ENCODE measurements at regions not wholly inside any gene's neighbourhood (a gene's known extent, or its start where the extent isn't known, plus 50 kb on each side); places are given as distances from the start of the nearest gene placed in this dataset.

DNA sequence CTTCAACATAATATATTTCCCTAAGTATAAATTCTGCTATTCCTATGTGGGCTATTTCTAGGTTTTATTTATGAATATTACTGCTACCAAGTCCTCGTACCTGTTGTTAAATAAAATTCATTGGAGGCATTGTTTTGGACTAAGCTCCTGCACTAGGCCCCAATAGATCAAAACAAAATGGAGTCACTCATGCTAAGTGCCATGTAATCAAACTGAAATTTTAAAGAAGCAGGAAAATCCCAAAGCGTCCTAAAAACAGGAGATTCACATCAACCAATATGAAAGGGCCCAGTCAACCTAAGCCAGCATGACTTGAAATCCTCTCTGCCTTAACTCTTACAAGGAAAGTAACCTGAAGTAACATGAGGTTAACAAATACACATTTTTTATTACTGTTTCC, 743.2 kb downstream of the TRAM1L1 start:
- H2AFZ ChIP-seq (ENCODE audit: low read depth, low read length): no peak overlapping the region
- no peak overlapping the region for H2AK5ac ChIP-seq (ENCODE audit: low read length, severe bottlenecking)
- no peaks in the 10 kb centered on the region for H3K9me3 ChIP-seq (ENCODE audit: control insufficient read depth, low read length)
- no peak overlapping the region for H3K14ac ChIP-seq (ENCODE audit: low read length in 2 of 2)
- no peak overlapping the region for H3K9ac ChIP-seq (ENCODE audit: low read length)
- H2BK12ac ChIP-seq (ENCODE audit: low read length in 2 of 2): no peak overlapping the region
- H4K91ac ChIP-seq (ENCODE audit: low read length): no peak overlapping the region
- 93% methylated on average over 2 of the region's 2 CpGs for WGBS
- H3K4me2 ChIP-seq (ENCODE audit: low read length, poor library complexity, severe bottlenecking): no peak overlapping the region
- no peak overlapping the region for H3K27ac ChIP-seq (ENCODE audit: low read length, poor library complexity, severe bottlenecking)
- no peaks in the 10 kb centered on the region for H3K79me1 ChIP-seq (replicated peaks; ENCODE audit: low read length, poor library complexity, severe bottlenecking)
- no peaks in the 10 kb centered on the region for H3K4me1 ChIP-seq (ENCODE audit: control insufficient read depth, insufficient read depth, low read depth, low read length)
- H2BK5ac ChIP-seq (ENCODE audit: low read depth, low read length, poor library complexity, severe bottlenecking): no peak overlapping the region
- H2BK15ac ChIP-seq (ENCODE audit: low read depth, poor library complexity, severe bottlenecking): no peak overlapping the region
- no peak overlapping the region for H3K18ac ChIP-seq (ENCODE audit: low read depth in 1 of 2, low read length in 2 of 2)
- H3K23ac ChIP-seq (ENCODE audit: low read length in 2 of 2): no peak overlapping the region
- no peak overlapping the region for H3K4ac ChIP-seq (ENCODE audit: low read depth in 1 of 2, low read length in 2 of 2)
- no peak overlapping the region for H4K8ac ChIP-seq (ENCODE audit: low read length)
- H2BK120ac ChIP-seq (ENCODE audit: low read depth, low read length): no peak overlapping the region
- no peak for DNase-seq
- no peaks in the 10 kb centered on the region for H3K27me3 ChIP-seq (ENCODE audit: control insufficient read depth in 1 of 2, insufficient read depth in 1 of 2, low read length in 2 of 2)
- no peak overlapping the region for H3K4me3 ChIP-seq (ENCODE audit: insufficient read depth in 1 of 2, low read depth in 1 of 2, low read length in 2 of 2)
- H3K36me3 ChIP-seq (ENCODE audit: control insufficient read depth in 1 of 2, insufficient read depth in 2 of 2, low read depth in 1 of 2, low read length in 2 of 2): no peaks in the 10 kb centered on the region

- Histone ChIP-seq H2BK5ac (ENCODE audit: low read depth, low read length, poor library complexity, severe bottlenecking) (no peak overlapping the region), H3K18ac (ENCODE audit: low read depth in 1 of 2, low read length in 2 of 2) (no peak overlapping the region), H3K36me3 (ENCODE audit: control insufficient read depth in 1 of 2, insufficient read depth in 2 of 2, low read depth in 1 of 2, low read length in 2 of 2) (no peaks in the 10 kb centered on the region), H2BK120ac (ENCODE audit: low read depth, low read length) (no peak overlapping the region), H2AFZ (ENCODE audit: low read depth, low read length) (no peak overlapping the region), H3K4me3 (ENCODE audit: insufficient read depth in 1 of 2, low read depth in 1 of 2, low read length in 2 of 2) (no peak overlapping the region), H2BK12ac (ENCODE audit: low read length in 2 of 2) (no peak overlapping the region), H3K14ac (ENCODE audit: low read length in 2 of 2) (no peak overlapping the region), H3K4me2 (ENCODE audit: low read length, poor library complexity, severe bottlenecking) (no peak overlapping the region), H3K27ac (ENCODE audit: low read length, poor library complexity, severe bottlenecking) (no peak overlapping the region), H3K79me1 (replicated peaks; ENCODE audit: low read length, poor library complexity, severe bottlenecking) (no peaks in the 10 kb centered on the region), H4K91ac (ENCODE audit: low read length) (no peak overlapping the region), H3K4ac (ENCODE audit: low read depth in 1 of 2, low read length in 2 of 2) (no peak overlapping the region), H3K27me3 (ENCODE audit: control insufficient read depth in 1 of 2, insufficient read depth in 1 of 2, low read length in 2 of 2) (no peaks in the 10 kb centered on the region), H3K23ac (ENCODE audit: low read length in 2 of 2) (no peak overlapping the region), H2BK15ac (ENCODE audit: low read depth, poor library complexity, severe bottlenecking) (no peak overlapping the region), H3K4me1 (ENCODE audit: control insufficient read depth, insufficient read depth, low read depth, low read length) (no peaks in the 10 kb centered on the region), H3K9me3 (ENCODE audit: control insufficient read depth, low read length) (no peaks in the 10 kb centered on the region), H2AK5ac (ENCODE audit: low read length, severe bottlenecking) (no peak overlapping the region), H4K8ac (ENCODE audit: low read length) (no peak overlapping the region), H3K9ac (ENCODE audit: low read length) (no peak overlapping the region)
- no peak for DNase-seq
These were observed 752.9 kb downstream of the TRAM1L1 start for GRCh38 chr4:116332508-116332907.

DNA sequence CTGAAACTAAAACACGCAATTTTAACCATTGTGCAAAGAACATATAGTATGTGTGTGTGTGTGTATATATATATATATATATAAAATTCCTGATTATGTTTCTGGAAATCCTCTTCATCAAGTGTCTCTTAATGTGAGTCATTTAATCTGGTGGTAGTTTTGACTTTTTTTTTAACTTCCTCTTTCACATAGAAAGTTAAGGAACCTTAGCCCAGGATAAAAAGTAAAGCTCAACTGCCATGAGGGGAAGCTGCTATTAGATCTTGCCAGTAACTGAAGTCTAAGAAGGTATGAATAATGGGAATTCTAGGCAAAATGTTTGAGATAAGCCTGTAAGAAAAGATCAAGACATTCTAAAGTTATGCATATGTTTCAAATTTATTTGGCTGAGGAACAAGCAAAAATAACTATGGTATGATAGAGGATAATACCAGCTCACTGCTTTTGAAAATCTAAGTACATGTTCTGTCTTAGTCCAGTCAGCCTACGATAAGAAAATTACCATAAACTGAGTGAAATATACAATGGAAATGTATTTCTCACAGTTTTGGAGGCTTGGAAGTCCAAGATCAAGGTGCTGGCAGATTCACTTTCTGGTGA, 757.0 kb downstream of the TRAM1L1 start:
- no CpG with 5 or more reads among the region's 2 CpGs for WGBS
- no peak overlapping the region for H2BK5ac ChIP-seq (ENCODE audit: low read depth, low read length, poor library complexity, severe bottlenecking)
- no peaks in the 10 kb centered on the region for H3K36me3 ChIP-seq (ENCODE audit: control insufficient read depth in 1 of 2, insufficient read depth in 2 of 2, low read depth in 1 of 2, low read length in 2 of 2)
- no peak overlapping the region for H3K27ac ChIP-seq (ENCODE audit: low read length, poor library complexity, severe bottlenecking)
- H3K9ac ChIP-seq (ENCODE audit: low read length): no peak overlapping the region
- no peak overlapping the region for H2AFZ ChIP-seq (ENCODE audit: low read depth, low read length)
- H3K14ac ChIP-seq (ENCODE audit: low read length in 2 of 2): no peak overlapping the region
- H3K18ac ChIP-seq (ENCODE audit: low read depth in 1 of 2, low read length in 2 of 2): no peak overlapping the region
- no peaks in the 10 kb centered on the region for H3K9me3 ChIP-seq (ENCODE audit: control insufficient read depth, low read length)
- no peaks in the 10 kb centered on the region for H3K27me3 ChIP-seq (ENCODE audit: control insufficient read depth in 1 of 2, insufficient read depth in 1 of 2, low read length in 2 of 2)
- H4K91ac ChIP-seq (ENCODE audit: low read length): no peak overlapping the region
- H2BK15ac ChIP-seq (ENCODE audit: low read depth, poor library complexity, severe bottlenecking): no peak overlapping the region
- H3K4me1 ChIP-seq (ENCODE audit: control insufficient read depth, insufficient read depth, low read depth, low read length): no peaks in the 10 kb centered on the region
- no peak for DNase-seq
- no peak overlapping the region for H3K23ac ChIP-seq (ENCODE audit: low read length in 2 of 2)
- H3K79me1 ChIP-seq (replicated peaks; ENCODE audit: low read length, poor library complexity, severe bottlenecking): no peaks in the 10 kb centered on the region
- H2AK5ac ChIP-seq (ENCODE audit: low read length, severe bottlenecking): no peak overlapping the region
- no peak overlapping the region for H3K4ac ChIP-seq (ENCODE audit: low read depth in 1 of 2, low read length in 2 of 2)
- H2BK12ac ChIP-seq (ENCODE audit: low read length in 2 of 2): no peak overlapping the region
- H3K4me3 ChIP-seq (ENCODE audit: insufficient read depth in 1 of 2, low read depth in 1 of 2, low read length in 2 of 2): no peak overlapping the region
- H3K4me2 ChIP-seq (ENCODE audit: low read length, poor library complexity, severe bottlenecking): no peak overlapping the region
- no peak overlapping the region for H2BK120ac ChIP-seq (ENCODE audit: low read depth, low read length)
- no peak overlapping the region for H4K8ac ChIP-seq (ENCODE audit: low read length)

DNA sequence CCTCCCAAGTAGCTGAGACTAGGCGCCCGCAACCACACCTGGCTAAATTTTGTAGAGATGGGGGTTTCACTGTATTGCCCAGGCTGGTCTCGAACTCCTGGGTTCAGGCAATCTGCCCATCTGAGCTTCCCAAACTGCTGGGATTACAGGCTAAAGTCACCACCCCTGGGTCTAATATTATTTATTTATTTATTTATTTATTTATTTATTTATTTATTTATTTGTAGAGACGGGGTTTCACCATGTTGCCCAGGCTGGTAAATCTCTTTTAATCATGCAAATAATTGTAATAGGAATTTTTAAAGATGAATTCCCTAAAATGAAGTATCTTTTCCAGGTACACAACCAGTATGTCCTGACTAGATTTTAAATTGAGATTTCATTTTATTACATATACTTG, 761.8 kb downstream of the TRAM1L1 start:
- Histone ChIP-seq H3K27me3 (ENCODE audit: control insufficient read depth in 1 of 2, insufficient read depth in 1 of 2, low read length in 2 of 2) (no peaks in the 10 kb centered on the region), H3K23ac (ENCODE audit: low read length in 2 of 2) (no peak overlapping the region), H2BK120ac (ENCODE audit: low read depth, low read length) (no peak overlapping the region), H3K4ac (ENCODE audit: low read depth in 1 of 2, low read length in 2 of 2) (no peak overlapping the region), H3K18ac (ENCODE audit: low read depth in 1 of 2, low read length in 2 of 2) (no peak overlapping the region), H2BK15ac (ENCODE audit: low read depth, poor library complexity, severe bottlenecking) (no peak overlapping the region), H2BK5ac (ENCODE audit: low read depth, low read length, poor library complexity, severe bottlenecking) (no peak overlapping the region), H3K14ac (ENCODE audit: low read length in 2 of 2) (no peak overlapping the region), H3K9me3 (ENCODE audit: control insufficient read depth, low read length) (no peaks in the 10 kb centered on the region), H3K4me2 (ENCODE audit: low read length, poor library complexity, severe bottlenecking) (no peak overlapping the region), H4K91ac (ENCODE audit: low read length) (no peak overlapping the region), H2AFZ (ENCODE audit: low read depth, low read length) (no peak overlapping the region), H3K36me3 (ENCODE audit: control insufficient read depth in 1 of 2, insufficient read depth in 2 of 2, low read depth in 1 of 2, low read length in 2 of 2) (no peaks in the 10 kb centered on the region), H3K9ac (ENCODE audit: low read length) (no peak overlapping the region), H3K4me1 (ENCODE audit: control insufficient read depth, insufficient read depth, low read depth, low read length) (no peaks in the 10 kb centered on the region), H3K4me3 (ENCODE audit: insufficient read depth in 1 of 2, low read depth in 1 of 2, low read length in 2 of 2) (no peak overlapping the region), H2AK5ac (ENCODE audit: low read length, severe bottlenecking) (no peak overlapping the region), H3K79me1 (replicated peaks; ENCODE audit: low read length, poor library complexity, severe bottlenecking) (no peaks in the 10 kb centered on the region), H4K8ac (ENCODE audit: low read length) (no peak overlapping the region), H3K27ac (ENCODE audit: low read length, poor library complexity, severe bottlenecking) (no peak overlapping the region), H2BK12ac (ENCODE audit: low read length in 2 of 2) (no peak overlapping the region)
- no CpG with 5 or more reads among the region's 4 CpGs for WGBS
- no peak for DNase-seq
